Left ventricle myocardium inferior (tissue), 1 donor: ENCODE measurements at regions not wholly inside any gene's neighbourhood (a gene's known extent, or its start where the extent isn't known, plus 50 kb on each side); places are given as distances from the start of the nearest gene placed in this dataset.

Experiments used
- DNase-seq: peaks from one replicate; pipeline ENCODE4 v3.0.0-alpha.2; 2020
- H3K27ac ChIP-seq: fragments of 200-600 bp; replicated peaks from 2 replicates; pipeline ENCODE4 v1.8.0; 2021
- H3K27me3 ChIP-seq: fragments of 200-600 bp; 2 replicates; pipeline ENCODE4 v1.8.0; 2021; ENCODE audit warnings: low read depth
- H3K36me3 ChIP-seq: fragments of 200-600 bp; 2 replicates; pipeline ENCODE4 v1.8.0; 2021
- H3K4me1 ChIP-seq: fragments of 200-600 bp; 2 replicates; pipeline ENCODE4 v1.8.0; 2021
- H3K4me3 ChIP-seq: fragments of 200-600 bp; 2 replicates; pipeline ENCODE4 v1.8.0; 2021; ENCODE audit warnings: mild to moderate bottlenecking, moderate library complexity
- H3K9me3 ChIP-seq: fragments of 200-600 bp; replicated peaks from 2 replicates; pipeline ENCODE4 v1.8.0; 2021
- intact Hi-C: fragments of 100-400 bp; cut with micrococcal nuclease; formaldehyde crosslinking; loops from one replicate; pipeline ENCODE4 v1.11.0; 2022
- TF ChIP-seq, protein P1 (sequence below): fragments of 200-600 bp; IDR thresholded peaks from 2 replicates; pipeline ENCODE4 v1.8.0; 2021; ENCODE audit warnings: antibody characterized with exemption, mild to moderate bottlenecking, borderline replicate concordance
- donor health status: DM: no; HTN: yes; CAD: no; lungs with severe emphysema.

DNA sequence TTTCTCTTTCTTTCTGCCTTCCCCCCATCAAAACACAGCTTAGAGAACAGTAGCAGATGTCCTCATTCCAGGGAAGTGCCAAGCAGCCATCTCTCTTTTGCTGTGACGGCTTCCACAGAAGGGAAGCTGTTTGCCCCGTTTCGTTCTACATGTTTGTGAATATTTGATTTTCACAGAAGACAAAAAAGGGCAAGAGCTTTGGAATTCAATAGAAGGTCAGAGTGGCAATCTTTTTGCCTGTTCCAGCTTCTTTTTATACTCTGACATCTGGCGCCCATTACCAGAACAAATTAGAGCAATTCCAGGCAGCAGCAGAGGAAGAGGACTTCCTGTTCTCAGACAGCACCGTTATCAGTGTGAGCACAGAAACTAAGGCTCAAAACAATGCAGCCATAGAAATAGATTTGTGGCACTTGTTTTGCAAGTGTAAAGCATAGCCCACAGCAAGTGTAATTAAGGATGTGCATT, 79.0 kb upstream of the CDH19 start:
- intact Hi-C loops: no loop called here
- no peak for DNase-seq

DNA sequence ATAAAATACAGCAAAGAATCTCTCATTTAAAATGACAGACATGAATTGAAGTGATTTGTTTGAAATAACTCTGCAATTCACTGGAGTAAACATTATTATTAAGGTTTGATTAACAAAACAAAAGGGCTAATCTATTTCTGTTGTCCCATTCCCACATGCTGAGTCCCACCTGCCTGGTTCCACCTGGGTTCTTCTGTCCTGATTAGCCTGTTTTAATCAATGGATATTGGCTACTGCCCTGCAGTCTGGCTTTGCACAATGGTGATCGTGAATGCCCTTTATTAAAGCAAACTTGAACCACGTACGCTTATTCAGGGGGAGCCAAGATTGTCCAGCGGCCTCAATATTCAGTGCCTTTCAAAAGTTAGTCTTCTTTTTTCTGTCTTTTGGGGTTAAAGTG, 72.8 kb upstream of the CDH19 start:
- TF ChIP-seq, protein P1, sequence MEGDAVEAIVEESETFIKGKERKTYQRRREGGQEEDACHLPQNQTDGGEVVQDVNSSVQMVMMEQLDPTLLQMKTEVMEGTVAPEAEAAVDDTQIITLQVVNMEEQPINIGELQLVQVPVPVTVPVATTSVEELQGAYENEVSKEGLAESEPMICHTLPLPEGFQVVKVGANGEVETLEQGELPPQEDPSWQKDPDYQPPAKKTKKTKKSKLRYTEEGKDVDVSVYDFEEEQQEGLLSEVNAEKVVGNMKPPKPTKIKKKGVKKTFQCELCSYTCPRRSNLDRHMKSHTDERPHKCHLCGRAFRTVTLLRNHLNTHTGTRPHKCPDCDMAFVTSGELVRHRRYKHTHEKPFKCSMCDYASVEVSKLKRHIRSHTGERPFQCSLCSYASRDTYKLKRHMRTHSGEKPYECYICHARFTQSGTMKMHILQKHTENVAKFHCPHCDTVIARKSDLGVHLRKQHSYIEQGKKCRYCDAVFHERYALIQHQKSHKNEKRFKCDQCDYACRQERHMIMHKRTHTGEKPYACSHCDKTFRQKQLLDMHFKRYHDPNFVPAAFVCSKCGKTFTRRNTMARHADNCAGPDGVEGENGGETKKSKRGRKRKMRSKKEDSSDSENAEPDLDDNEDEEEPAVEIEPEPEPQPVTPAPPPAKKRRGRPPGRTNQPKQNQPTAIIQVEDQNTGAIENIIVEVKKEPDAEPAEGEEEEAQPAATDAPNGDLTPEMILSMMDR: no peak
- intact Hi-C loops: no loop called here

More for the DNA sequence above, 79.0 kb upstream of the CDH19 start:
- H3K9me3 ChIP-seq: peaks cover 36% of the 10 kb centered on the region
- no peaks in the 10 kb centered on the region for H3K27me3 ChIP-seq
- H3K36me3 ChIP-seq: no peaks in the 10 kb centered on the region
- peak overlapping the region; percentile 51 for H3K4me3 ChIP-seq
- peaks cover 5% of the 10 kb centered on the region for H3K4me1 ChIP-seq
- H3K27ac ChIP-seq: peak overlapping the region; percentile 76
- TF ChIP-seq, protein P1: no peak

DNA sequence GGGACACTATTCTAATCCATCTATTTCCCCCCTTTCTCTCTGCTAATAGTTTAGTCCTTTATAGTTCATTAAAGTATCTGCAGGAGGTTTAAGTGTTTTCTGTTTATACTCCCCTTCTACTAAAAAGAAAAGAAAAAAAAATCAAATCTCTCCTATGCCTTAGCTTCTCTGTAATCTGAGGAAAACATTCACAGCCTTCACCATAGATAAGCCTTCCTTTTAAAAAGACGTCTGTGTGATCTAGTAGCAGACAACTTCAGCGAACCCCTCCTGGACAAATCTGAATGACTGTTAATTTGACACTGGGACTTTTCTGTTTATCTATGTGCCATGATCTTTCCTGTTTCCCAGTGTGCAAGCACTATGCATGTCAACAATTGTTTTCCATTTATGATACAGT, 70.4 kb upstream of the CDH19 start:
- no peak overlapping the region for H3K27ac ChIP-seq
- TF ChIP-seq, protein P1: no peak
- H3K4me3 ChIP-seq: no peak overlapping the region
- no peaks in the 10 kb centered on the region for H3K4me1 ChIP-seq
- no peaks in the 10 kb centered on the region for H3K36me3 ChIP-seq
- H3K27me3 ChIP-seq: no peaks in the 10 kb centered on the region
- DNase-seq: no peak
- intact Hi-C loops: no loop called here
- peaks cover 19% of the 10 kb centered on the region for H3K9me3 ChIP-seq

More for the DNA sequence above, 72.8 kb upstream of the CDH19 start:
- Histone ChIP-seq H3K27ac (no peak overlapping the region), H3K4me3 (no peak overlapping the region), H3K36me3 (no peaks in the 10 kb centered on the region), H3K4me1 (no peaks in the 10 kb centered on the region), H3K9me3 (peaks cover 28% of the 10 kb centered on the region), H3K27me3 (no peaks in the 10 kb centered on the region)
- no peak for DNase-seq

DNA sequence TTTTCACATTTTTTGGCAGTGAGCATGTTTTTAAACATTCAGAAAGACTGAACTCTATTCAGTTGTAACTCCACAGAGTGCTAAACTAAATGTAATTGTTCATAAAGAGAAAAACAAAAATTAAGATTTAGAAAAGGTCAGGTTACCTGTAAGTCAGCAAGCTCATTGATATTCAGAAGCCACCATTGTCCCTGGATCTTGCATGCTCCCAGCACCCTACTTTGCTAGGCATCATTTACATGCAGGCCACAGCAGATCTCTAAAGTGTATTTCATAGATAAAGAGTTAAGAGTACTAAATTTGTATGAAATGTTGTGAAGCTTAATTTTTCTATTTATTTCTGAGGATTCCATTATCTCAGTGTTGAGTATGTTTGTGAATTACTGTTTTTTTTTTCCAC, 64.8 kb upstream of the CDH19 start:
- intact Hi-C loops: no loop called here
- no peak overlapping the region for H3K27ac ChIP-seq
- no peaks in the 10 kb centered on the region for H3K4me1 ChIP-seq

DNA sequence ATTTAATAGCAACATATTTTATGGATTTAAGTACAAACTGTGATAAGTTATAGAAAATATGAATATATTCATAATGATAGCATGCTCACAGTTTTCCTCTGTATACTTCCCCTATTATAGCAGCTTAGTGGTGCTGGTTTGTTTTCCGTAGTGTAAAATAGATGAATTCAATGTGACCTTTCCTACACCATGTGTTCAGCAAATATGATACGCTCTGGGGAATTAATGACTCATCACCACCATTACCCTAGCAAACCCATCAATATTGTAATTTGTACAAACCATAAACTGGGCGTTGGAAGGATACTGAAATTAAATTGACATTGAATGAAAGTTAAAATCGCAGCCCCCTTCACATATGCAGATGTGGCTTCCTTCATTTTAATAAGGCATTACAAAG, 58.7 kb upstream of the CDH19 start:
- Histone ChIP-seq H3K27ac (no peak overlapping the region), H3K27me3 (no peaks in the 10 kb centered on the region), H3K4me1 (no peaks in the 10 kb centered on the region), H3K9me3 (no peaks in the 10 kb centered on the region), H3K4me3 (no peak overlapping the region), H3K36me3 (no peaks in the 10 kb centered on the region)
- DNase-seq: no peak
- TF ChIP-seq, protein P1: no peak
- intact Hi-C loops: no loop called here

More for the DNA sequence above, 64.8 kb upstream of the CDH19 start:
- H3K9me3 ChIP-seq: no peaks in the 10 kb centered on the region
- no peaks in the 10 kb centered on the region for H3K27me3 ChIP-seq
- no peak overlapping the region for H3K4me3 ChIP-seq
- no peak for DNase-seq
- TF ChIP-seq, protein P1: no peak
- no peaks in the 10 kb centered on the region for H3K36me3 ChIP-seq
